HEK293 (cell line): ENCODE measurements at regions not wholly inside any gene's neighbourhood (a gene's known extent, or its start where the extent isn't known, plus 50 kb on each side); places are given as distances from the start of the nearest gene placed in this dataset.

Experiments
- CTCF ChIP-seq: fragments of 450-650 bp; formaldehyde crosslinking; IDR thresholded peaks from 2 replicates; pipeline ENCODE4 v1.5.1; 2016; ENCODE audit warnings: missing biosample characterization, missing genetic modification characterization
- HOXA7 ChIP-seq: sonication (generic); formaldehyde crosslinking; IDR thresholded peaks from 2 replicates; pipeline ENCODE4 v1.8.1; 2022; ENCODE audit warnings: missing genetic modification reagents, borderline replicate concordance
- ZNF175 ChIP-seq: fragments of 450-650 bp; formaldehyde crosslinking; IDR thresholded peaks from 2 replicates; pipeline ENCODE4 v1.5.1; 2016; ENCODE audit warnings: missing biosample characterization, missing genetic modification characterization
- ZNF274 ChIP-seq, 2 experiments: fragments of 200-500 bp in 1 of 2; fragments of 450-650 bp in 1 of 2; sonication (Bioruptor generic) in 1 of 2; formaldehyde crosslinking in 1 of 2; IDR thresholded peaks; 2 replicates each; pipeline versions ENCODE4 v1.5.1 to v1.6.1; 2014 to 2016; ENCODE audit warnings: borderline replicate concordance in 1 of 2, inconsistent platforms in 1 of 2, low read length in 1 of 2, missing biosample characterization in 1 of 2, missing genetic modification characterization in 1 of 2
- ZNF449 ChIP-seq: fragments of 450-650 bp; formaldehyde crosslinking; IDR thresholded peaks from 2 replicates; pipeline ENCODE4 v1.5.1; 2017; ENCODE audit warnings: missing biosample characterization, mild to moderate bottlenecking, missing genetic modification characterization, moderate library complexity
- ZSCAN18 ChIP-seq: fragments of 450-650 bp; formaldehyde crosslinking; IDR thresholded peaks from 2 replicates; pipeline ENCODE4 v1.5.1; 2016; ENCODE audit warnings: missing biosample characterization, missing genetic modification characterization

- TF ChIP-seq CTCF (tag by site-specific recombination) = no peak
- no peak for TF ChIP-seq ZNF274 (IDR thresholded peaks at IDR 0.05; ENCODE audit: low read length)
- no peak for TF ChIP-seq ZNF274 (tag by site-specific recombination; IDR thresholded peaks at IDR 0.05; ENCODE audit: borderline replicate concordance)
- no peak for TF ChIP-seq ZSCAN18
- TF ChIP-seq HOXA7 = no peak
- no peak for TF ChIP-seq ZNF175 (tag by site-specific recombination)
- TF ChIP-seq ZNF449 (tag by site-specific recombination) = no peak
Observed at GRCh38 chr12:14071833-14072232, 90.4 kb upstream of the GRIN2B start.
